GM19238 (cell line): ENCODE measurements at regions not wholly inside any gene's neighbourhood (a gene's known extent, or its start where the extent isn't known, plus 50 kb on each side); places are given as distances from the start of the nearest gene placed in this dataset.

ENCODE experiments used
- DNase-seq: peaks from one replicate; pipeline ENCODE4 v3.0.0; 2011; ENCODE audit warnings: low spot score; ENCODE audit not compliant: insufficient read length

- no peak for DNase-seq
Observed at GRCh38 chr6:14321992-14322772, 204.6 kb downstream of the CD83 start.

GRCh38 chr6:14322841-14323240 is 205.3 kb downstream of the CD83 start:
- DNase-seq, result no peak

GRCh38 chr6:14326774-14327173 is 209.2 kb downstream of the CD83 start:
- DNase-seq, result no peak

- DNase-seq, result no peak
Observed at GRCh38 chr6:14328163-14328562, 210.6 kb downstream of the CD83 start.

- no peak for DNase-seq
Observed at GRCh38 chr6:14333556-14334305, 216.2 kb downstream of the CD83 start.

GRCh38 chr6:14335071-14335470 is 217.5 kb downstream of the CD83 start:
- DNase-seq, result no peak

GRCh38 chr6:14337152-14337551 is 219.6 kb downstream of the CD83 start:
- no peak for DNase-seq

GRCh38 chr6:14339172-14339571 is 221.6 kb downstream of the CD83 start:
- DNase-seq, result no peak

GRCh38 chr6:14339711-14340584 is 222.4 kb downstream of the CD83 start:
- no peak for DNase-seq

- DNase-seq, result no peak
Observed at GRCh38 chr6:14344486-14344885, 226.9 kb downstream of the CD83 start.

- no peak for DNase-seq
Observed at GRCh38 chr6:14348389-14348788, 230.8 kb downstream of the CD83 start.

GRCh38 chr6:14349507-14349906 is 231.9 kb downstream of the CD83 start:
- DNase-seq, result no peak

GRCh38 chr6:14350210-14350609 is 232.6 kb downstream of the CD83 start:
- DNase-seq, result no peak

GRCh38 chr6:14353281-14353680 is 235.7 kb downstream of the CD83 start:
- DNase-seq, result no peak

- DNase-seq, result no peak
Observed at GRCh38 chr6:14353798-14354197, 236.2 kb downstream of the CD83 start.

- no peak for DNase-seq
Observed at GRCh38 chr6:14354919-14355572, 237.5 kb downstream of the CD83 start.

GRCh38 chr6:14359438-14359837 is 241.9 kb downstream of the CD83 start:
- DNase-seq, result no peak

- no peak for DNase-seq
Observed at GRCh38 chr6:14360565-14360964, 243.0 kb downstream of the CD83 start.

GRCh38 chr6:14361297-14361696 is 243.7 kb downstream of the CD83 start:
- DNase-seq, result no peak

GRCh38 chr6:14361956-14362587 is 244.5 kb downstream of the CD83 start:
- no peak for DNase-seq

- DNase-seq, result no peak
Observed at GRCh38 chr6:14364370-14364769, 246.8 kb downstream of the CD83 start.
